CD4-positive, alpha-beta T cell treated with Interleukin-17A for 1 hour (primary cell): ENCODE measurements at regions not wholly inside any gene's neighbourhood (a gene's known extent, or its start where the extent isn't known, plus 50 kb on each side); places are given as distances from the start of the nearest gene placed in this dataset.

Experiments used
- DNase-seq: peaks from one replicate; pipeline ENCODE4 v3.0.0-alpha.2; 2020

DNA sequence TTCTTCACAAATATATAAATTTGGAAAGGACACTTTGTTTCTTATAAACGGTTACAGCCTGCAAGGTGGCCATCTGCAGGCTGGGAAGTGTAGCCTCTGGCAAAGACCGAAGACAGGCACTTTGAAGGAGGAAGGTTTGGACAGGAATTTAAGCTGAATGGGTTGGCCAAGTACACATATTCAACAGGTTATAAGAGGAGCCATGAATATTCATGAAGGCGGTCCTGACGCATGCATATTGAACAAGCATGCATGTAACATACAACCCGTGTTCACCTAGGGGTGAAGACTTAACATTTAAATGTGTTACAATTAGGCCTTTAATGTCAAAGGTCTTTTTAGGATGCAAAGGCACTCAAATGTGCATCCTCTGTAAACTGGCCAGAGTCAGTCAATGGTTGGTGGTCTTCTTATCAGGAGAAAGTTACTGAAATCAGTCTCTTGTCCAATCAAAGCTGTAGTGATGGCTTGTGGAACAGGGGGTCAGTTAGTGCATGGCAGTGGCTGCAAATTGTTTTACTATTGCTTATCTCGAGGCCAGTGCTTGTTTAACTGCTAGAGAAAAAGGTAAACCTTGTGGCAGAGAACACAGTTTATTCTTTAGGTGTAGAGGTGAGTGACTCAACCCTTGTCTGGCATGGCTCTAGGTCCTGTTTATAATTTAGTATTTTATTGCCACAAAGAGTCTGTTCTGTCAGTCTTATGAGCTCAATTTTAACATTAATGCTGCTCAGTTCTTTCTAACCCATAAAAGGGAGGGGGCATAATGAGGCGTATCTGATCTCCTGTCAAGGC is 70.3 kb upstream of the F3 start:
- no peak for DNase-seq

DNA sequence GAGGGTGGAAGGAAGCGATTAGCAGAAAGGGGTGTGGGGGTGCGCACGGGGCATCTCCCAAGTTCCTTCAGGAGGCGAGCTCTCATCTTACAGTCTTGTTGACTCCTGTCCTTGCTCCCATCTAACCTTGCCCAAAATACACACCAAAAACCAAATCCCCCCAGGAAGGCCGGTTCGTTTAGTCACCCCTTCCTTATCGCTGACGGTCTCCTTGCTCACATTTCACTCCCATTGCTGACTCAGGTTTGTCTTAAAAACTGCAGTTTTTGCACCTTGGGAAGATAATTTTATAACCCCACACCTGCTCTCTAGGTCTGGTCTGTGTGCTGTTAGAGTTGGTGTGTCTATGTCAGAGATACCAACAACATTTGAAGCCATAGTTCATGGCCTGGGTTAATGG is 68.1 kb upstream of the F3 start:
- no peak for DNase-seq

DNA sequence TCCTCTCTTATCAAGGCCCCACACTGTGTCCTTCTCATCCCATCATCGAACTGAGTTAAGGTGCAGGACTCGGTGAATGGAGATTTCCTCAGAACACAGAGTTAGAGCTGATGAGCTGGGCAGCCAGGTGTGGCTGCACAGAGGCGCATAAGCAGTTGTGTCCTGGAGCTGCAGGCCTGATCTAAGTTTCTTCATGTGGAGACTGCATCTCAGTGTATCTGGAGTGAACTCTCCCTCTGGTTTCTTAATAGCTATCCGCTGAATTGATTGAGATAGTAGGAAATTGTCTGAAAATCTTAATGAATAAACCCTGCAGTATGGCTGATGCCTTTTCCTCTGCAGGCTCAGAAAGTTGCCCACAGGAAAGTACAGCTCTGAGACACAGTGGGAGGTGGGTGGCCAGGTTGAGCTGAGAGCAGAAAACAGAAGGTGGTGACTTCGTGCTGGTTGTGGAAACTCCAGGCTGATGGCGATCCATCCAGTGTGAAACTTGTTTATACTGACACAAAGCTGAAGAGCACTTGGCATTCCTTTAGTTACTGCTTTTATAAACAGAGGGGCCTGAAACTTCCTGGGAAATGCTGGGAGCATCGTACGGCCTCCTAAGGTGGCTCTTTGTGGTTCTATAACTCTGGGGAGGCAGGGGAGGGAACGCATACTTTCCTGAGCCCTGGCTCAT is 67.4 kb upstream of the F3 start:
- no peak for DNase-seq

DNA sequence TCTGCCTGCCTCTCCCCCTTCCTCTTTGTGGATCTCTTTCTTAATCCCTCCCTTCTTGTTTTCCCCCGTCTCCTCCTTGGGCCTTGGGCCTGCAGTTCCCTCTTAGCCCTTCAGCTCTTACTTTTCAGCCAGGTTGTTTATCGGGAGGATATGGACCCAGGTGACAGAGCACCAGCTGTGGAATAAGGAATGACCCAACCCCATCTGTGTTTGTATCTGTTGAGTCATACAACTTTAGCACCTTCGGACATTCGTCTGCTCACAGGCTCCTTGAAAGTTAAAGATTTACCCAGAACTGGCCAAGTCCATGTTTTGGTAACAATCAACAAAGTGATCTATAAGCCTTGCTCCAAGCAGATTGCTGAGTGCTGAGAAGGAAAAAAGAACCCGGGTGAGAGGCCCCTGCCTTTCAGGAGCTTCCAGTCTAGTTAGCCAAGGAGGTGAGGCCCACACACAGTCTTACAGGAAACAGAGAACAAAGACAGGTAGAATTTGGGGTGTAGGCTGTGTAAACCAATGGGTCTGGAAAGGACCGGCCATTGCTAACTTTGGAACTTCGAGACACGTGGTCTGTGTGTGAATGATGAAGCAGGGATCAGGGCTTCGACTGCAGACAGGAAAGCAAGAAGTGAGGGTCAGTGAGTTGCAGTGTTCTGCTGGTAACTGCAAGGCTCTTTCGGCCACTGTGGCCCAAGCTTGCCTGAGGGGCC is 66.7 kb upstream of the F3 start:
- DNase-seq: no peak

DNA sequence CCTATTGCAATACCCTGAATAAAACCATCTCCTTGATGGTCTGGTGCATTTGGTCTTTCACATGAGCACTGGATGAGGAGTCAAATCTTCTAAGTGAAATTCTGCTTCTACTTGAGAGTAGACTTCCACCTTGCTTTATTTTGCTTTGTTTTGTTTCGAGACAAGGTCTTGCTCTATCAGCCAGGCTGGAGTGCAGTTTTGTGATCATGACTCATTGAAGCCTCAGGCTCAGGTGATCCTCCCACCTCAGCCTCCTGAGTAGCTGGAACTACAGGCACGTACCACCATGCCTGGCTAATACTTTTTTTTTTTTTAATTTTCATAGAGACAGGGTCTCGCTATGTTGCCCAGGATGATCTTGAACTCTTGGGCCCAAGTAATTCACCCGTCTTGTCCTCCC is 65.8 kb upstream of the F3 start:
- no peak for DNase-seq

DNA sequence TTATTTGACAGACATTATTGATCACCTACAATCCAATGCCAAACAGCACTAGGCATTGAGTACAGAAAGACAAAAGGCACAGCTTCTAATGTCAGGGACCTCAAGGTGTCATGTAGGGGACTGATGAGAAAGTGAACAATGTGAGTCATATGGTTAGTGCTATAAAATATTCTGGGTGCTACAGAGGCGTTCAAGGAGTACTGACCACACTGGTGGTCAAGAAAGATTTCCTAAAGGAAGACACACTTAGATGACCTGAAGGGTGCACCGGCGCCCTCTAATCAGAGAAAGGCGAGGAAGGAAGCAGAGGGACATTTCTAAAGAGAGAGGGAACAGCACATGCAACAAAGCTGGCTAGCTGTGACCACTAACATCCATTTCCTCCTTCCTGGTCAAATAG is 64.9 kb upstream of the F3 start:
- no peak for DNase-seq

DNA sequence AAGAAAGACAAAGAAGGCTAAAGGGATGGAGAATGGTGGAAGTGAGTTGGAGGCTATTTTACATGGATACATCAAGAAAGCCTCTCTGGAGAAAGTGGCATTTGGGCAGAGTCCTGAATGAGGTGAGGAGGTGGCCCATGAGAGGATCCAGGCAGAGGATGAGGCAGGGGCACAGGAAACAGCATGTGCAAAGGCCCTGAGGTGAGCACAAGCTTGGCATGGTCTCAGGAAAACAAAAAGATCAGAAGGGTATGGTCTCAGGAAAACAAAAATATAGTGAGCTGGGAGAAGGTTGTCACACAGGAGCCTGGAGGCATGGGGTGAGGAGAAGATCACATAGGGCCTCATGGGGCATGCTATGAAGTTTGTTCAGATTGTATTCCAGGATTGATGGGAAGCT is 62.1 kb upstream of the F3 start:
- DNase-seq: no peak

DNA sequence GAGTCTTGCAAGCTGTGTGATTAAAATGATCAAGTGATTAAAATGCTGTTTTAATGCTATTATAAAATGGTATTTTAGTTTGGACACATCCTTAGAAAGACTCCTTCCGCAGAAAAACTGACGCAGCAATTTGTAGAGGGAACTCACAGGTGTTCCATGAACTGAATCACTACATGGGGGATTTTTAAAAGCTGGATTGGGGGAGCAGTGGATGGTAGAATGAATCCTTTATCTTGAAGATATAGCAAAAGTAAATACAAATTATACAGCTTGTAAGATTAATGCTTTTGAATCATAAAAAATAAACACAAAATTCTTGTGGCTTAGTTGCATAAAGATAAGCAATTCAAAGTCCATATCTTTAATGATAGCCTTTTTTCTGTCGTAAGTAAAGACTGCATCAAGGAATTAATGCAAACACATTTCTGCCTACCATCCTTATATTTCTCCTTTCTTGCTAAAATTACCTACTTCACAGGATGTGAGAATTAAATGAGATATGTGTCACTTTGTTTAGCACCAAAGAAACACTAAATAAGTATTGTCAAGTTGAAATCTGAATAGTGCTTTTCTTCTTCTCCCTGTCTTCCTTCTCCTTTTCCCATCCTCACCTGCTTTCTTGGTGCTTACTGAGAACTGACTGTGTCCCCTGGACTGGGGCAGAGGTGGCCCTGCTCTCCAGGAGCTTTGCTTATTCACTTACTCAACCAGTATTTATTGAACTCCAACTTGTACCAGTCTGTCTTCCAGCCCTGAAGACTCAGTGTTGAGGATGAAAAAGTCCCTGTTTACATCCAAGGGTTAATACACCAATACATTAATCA is 61.5 kb upstream of the F3 start:
- DNase-seq: no peak

DNA sequence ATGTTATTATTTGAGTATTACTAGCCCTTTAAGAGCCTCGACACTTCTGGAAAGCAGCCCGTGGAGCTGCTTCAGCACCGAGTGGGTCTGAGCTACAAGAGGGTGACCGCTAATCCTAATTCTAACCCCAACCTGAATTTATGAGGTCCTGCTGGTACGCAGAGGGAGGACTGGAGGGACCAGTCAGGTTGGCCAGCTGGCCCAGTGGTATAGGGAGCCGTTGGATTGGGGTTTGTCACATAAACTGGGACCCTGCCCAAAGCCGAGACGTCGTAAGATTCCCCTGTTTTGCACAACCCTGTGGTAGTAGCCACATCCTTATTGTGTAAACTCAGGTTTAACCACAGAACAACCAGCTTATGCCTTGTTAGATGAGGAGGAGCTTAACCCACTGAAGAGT is 60.8 kb upstream of the F3 start:
- peak; percentile 44 for DNase-seq

DNA sequence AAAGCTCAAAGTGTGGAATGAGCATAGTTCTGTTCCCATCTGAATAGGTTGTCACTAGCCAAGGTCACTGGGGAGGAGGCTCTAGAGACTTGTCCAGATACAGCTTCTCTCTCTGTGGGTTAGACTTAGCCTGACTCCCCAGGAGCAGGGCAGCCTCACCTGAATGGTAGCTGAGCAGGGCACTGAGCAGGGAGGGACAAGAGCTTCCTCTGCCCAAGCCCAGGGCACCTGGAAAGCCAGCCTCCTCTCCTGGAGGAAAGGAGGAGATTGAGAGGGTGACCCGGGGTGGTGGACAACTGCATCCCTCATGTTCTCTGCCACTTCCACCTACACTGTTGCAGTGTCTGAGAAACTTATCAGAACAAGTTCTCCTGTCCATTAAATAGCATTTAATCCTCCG is 59.0 kb upstream of the F3 start:
- DNase-seq: no peak

DNA sequence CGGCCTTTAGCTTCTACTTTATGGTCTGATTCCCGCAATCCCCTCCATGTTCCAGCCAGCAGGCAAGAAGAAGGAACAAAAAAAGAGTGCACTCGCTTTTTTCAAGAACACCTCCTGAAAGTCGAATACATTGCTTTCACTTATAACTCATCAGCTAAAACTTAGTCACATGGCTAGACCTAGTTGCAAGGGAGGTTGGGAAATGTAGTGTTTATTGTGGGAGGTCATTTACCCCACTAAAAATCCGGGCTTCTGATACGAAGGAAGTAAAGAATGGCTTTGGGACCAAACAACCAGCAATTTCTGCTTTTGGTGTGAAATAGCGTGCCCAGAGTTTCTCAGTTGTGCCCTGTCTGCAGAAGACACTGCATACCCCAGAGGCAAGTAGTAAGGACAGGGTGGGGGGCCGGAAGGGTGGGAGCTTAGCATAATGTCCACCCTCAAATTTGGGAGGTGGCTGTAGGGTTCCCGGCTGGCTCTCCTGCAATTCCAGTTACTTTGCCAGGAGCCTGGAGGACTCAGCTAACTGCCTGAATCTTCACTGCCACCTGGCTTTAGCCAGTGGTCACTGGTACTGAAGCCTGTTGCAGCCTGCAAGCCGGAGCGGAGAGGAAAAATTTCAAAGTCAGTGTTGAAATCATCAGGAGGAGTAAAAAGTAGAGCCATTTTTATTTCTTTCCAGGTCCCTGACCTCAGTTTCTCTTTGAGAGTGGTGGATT is 57.7 kb upstream of the F3 start:
- DNase-seq: no peak

DNA sequence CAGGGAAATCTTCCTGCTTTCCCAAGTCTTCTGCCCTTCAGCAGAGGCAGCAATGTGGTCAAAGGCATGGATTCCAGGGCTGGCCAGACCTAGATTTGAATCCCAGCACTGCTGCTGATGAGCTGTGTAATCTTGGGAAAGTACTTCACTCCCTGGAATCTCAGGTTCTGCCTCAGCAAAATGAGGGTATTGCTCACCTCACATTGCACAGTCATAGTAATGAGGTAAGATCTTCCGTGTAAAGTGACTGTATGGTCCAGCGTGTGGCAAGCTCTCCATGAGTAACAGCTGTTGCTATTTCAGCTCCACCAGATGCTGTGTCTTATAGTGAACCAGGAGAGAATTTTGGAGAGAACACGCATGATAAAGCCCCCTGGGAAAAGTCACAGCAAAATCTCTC is 56.1 kb upstream of the F3 start:
- no peak for DNase-seq

DNA sequence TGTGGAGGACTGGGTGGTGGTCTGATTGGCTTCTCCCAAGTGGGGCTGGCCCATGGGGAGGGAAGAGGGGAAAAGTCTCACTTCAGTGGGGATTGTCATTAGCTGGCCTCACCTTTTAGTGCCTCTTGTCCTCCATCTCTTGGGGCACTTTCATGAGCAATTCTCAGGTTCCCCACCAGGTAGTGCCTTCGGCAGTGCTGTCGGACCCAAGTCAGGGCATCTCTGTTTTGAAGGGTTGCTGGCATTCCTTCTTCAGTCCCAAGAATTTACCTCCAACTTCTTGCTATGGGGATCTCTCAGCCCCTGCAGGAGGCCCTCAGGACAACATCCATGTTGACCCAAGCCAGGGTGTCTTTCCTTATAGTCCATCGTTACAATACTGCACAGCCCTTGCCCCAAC is 54.7 kb upstream of the F3 start:
- DNase-seq: no peak

DNA sequence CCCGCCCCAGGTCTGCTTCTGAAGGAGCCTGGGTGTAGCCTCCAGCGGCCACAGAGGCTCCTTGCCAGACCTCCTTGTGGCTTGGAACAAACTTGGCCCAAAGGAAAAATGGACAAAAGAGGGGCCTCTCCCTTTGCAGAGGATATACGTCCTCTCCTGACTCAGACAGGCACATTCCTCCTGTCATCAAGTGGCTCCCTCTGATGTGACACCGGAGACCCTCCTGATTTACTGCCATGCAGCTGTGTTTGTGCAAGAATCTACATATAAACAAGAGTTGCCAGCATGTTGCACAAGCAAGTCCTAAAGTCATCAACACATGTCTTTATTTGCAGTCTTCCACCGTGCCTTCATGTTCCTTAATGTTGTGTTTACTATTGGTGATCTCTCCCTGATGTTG is 54.1 kb upstream of the F3 start:
- no peak for DNase-seq

DNA sequence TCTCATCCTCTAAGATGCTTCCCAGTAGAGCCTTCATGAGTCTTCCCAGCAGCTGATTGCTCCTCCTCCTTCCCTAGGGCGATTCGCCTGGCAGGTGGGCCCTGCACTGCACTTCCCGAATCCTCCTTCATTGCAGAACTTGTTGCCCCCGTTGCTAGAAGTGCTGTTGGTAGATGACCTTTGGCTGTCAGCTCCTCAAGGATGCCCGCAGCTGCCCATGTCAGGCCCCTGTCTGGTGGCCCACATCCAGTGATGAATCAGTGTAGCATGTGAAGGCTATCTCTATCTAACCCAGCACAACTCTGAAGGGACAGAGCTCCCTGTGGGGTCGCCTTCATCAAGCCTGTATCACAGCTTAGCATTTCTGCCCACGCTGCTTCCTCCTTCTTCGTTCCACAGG is 52.1 kb upstream of the F3 start:
- no peak for DNase-seq

DNA sequence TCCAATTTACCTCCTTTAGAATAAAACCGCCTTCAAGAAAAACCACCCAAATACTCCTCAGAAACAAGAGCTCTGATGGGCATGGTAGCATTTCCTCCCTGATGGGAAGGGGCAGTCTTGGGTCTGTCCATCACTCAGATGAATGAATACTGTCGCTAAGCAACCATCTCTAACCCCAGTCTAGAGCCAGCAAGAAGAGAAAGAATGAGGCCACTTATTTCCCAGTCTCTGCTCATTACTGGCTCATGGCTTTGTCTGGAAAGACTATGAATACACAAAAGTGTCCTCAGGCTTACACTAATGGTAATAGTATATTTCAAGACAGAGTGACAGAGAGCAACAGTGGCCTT is 51.0 kb upstream of the F3 start:
- no peak for DNase-seq

DNA sequence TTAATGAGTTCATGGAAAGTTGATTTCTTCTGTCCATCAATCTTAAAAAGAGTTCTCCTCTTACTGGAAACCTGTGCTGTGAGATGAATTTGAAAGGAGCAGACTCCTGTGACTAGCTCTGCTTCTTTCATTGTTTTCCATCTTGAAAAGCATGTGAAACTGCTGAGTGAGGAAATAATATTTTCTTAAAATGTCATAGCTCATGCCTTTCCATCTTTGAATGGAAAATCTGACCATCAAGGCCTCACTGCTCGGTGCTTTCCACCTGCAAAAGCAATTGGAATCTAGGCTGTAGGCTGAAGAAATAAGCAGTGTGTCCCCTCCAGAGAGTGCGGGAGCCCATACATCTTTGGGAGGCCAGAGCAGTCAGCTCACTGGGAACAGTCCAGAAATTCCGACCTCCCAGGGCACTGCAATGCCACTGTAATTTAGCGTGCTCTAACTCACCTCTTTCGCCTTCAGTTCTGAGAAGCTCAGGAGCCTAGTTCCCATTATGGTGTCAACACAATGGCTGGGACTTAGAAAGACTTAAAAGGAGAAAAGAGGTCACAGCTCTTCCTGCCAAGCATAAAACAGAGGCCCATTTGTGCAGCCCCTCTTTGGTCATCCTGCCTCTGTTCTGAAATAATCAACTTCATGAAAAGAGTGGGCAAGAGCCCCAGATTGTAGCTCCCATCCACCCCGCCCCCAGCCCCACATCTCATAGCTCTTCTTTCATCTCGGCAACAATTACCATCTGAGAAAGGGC is 50.4 kb upstream of the F3 start:
- DNase-seq: no peak
